Renal cortex interstitium (tissue), 11 donors: ENCODE measurements at regions not wholly inside any gene's neighbourhood (a gene's known extent, or its start where the extent isn't known, plus 50 kb on each side); places are given as distances from the start of the nearest gene placed in this dataset.
A peak's percentile ranks its signal among the peaks of the same experiment; 100 is the strongest.

Experiments used
- DNase-seq, 11 donors: peaks; one replicate each; pipeline ENCODE4 v3.0.0-alpha.2; 2013; ENCODE audit warnings: low read depth in 9 of 11, low spot score in 4 of 11; ENCODE audit errors: extremely low read depth in 1 of 11

DNA sequence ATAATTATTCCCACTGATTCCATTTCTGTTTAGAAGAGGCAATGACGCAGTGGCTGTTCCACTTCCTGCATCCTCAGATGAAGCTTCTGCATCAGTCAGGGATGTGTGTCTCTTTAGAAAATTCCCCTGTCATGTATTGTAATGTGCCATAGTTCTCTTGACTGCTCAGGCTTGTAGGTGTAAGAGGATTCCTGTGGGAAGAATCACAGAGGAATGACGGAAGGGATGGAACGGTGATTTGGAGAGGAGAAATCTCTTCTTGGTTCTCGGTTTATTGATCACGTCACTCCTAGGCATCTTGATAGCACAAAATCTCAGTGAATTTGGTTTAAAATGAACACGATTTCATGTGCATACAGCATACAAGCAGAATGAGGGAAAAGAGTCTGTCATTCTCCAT, 69.8 kb upstream of the PRKCQ start:
- no peak for DNase-seq

DNA sequence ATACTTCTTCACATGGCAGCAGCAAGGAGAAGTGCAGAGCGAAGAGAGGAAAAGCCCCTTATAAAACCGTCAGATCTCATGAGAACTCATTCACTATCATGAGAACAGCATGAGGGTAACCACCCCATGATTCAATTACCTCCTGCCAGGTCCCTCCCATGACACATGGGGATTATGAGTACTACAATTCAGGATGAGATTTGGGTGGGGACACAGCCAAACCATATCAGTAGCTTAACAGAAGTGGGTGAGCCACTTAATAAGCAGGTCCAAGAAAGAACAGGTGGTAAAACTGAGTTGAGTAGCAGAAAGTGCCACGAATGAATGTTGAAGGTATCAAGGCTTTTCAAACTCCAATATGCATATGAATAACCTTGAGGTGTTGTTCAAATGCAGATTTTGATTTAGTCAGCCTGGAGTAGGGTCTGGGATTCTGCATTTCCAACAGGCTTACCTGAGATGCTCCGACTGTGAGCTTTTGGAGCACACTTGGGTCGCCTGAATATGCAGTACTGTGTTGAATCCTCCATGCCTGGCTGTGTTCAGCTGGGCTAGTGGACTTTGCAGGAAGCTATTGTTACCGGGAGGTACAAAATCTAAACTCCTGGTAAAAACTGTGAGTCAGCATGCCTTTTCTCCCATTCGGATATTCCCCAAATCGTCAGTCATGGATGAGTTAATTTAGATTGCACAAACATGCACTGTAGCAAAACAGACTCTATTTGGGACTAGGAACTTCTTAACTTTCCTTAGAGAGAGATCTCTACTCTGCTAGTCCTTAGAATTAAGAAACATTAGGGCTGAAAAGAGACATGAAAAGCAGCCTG, 69.0 kb upstream of the PRKCQ start:
- no peak for DNase-seq

DNA sequence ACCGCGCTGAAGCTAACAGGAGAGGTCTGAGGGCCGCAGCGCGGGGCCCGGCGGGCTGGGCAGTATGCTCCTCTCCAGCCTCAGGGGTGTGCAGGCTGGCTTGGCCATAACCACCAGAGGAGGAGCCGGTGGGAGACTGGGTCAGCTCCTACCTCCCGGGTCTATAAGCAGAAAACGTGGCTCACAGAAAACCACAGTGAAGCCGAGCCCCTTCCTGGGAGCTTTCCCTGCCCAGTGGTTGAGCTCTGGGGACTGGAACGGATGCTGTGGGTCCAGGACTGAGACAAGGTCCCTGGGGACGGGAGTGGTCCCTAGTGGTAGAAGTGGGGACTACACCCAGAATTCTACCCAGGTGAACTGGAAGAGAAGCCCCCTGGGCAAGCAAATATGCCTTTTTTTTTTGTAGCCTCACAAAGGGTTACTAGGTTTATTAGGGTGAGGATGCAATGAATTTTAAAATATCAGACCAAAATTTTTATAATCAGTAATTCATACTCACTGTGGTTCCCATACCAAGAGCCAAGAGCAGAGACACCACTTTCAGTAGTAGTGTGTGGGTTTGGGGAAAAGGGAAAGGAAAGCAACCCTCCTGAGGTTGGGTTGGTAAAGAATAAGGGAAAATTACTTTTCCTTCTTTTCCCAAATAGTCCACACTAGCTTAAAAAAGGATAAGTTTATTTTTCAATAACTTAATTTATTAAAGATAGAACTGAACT, 67.9 kb upstream of the PRKCQ start:
- DNase-seq: peak in 8 of 11 donors; percentile 11 to 42 (median 25)

DNA sequence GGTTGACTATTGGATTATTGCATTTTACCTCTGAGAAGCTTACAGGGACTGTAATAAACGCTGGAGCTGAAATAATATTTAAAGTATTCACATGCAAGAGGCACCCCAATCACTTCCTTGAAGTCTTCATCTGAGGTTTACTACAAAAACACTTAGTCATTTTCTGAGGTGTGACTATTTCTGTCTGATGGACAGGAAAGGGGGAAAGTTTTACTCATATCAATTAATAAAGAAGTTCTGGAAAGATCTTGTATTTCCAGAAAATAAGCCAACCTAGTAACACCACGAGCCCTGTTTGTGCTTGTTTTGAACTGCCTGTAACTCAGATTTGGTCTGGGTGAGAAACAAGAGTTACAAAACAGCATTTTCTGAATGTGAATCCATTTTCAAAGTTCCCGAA, 63.9 kb upstream of the PRKCQ start:
- DNase-seq: no peak

DNA sequence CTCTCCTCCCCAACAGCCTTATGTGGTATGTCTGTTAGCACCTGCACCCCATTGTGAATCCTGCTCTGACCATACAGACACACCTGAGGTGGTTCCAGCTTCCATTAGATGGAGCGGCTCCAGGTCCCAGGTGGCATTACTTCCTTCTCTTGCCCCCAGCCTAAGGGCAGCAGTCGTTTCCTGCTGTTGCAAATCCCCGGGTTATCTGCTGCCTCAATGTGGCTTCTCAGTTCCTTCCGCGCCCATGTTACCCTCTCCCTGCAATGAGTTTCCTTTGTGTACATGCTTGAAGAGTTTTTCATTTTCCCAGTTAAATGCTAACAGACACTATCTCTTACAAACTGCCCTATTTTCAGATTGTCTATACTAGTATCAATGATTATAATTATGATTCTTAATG, 62.8 kb upstream of the PRKCQ start:
- DNase-seq: no peak

DNA sequence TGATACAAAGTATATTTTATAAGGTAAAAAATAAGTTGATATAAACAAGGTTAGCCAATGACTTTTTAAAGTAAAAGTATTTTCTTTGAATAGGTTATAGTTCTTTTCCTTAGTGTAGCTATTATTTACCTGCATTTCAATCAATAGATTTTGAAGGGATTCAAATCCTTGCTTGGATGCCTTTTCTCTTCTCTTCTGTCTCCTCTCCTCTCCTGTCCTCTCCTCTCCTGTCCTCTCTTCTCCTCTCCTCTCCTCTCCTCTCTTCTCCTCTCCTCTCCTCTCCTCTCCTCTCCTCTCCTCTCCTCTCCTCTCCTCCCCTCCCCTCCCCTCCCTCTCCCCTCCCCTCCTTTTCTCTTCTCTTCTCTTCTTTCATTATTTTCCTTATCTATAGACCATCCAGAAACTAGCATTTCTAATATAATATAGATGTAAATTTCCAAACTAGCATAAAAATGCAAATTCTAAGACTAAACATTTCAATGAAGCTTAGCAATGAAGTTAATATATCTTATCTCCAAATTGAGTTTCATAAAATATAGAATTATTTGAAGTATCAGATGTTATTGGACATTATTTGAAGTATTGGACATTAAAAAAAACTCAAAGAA, 60.5 kb upstream of the PRKCQ start:
- no peak for DNase-seq

DNA sequence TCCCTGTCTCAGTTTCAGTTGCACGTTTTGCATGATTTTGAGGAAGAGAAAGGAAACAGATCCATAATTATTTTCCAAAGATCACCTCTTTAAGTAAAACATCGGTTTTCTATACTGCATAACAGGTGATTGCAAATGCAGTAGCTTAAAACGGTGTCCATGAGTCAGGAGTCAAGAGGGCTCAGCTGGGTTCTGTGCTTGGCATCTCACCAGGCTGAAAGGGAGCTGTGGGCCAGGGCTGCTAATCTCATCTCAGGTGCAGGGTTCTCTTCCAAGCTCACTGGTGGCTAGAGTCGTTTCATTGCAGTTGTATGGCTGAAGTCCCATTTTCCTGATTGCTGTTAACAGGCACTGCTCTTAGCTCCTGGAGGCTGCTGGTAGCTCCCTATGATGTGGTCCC, 57.0 kb upstream of the PRKCQ start:
- DNase-seq: no peak

DNA sequence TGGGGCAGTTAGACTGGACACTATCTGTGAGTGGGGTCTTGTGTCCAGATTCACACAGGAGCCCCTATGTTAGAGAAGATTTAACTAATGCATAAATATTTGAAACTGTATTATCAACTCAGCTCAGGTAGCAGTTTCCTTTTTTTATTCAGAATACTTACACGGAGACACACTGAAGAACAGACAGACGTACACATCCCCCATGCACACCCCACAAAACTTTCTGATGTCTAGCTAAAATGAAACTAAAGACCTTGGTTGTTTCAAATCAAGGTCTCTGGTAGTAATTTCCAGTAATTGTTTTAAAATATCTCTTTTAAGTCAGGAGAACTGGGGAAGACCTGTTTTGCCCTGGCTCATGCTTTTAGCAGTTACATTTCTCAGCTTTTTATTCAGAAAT, 55.7 kb upstream of the PRKCQ start:
- no peak for DNase-seq
